ENCODE measurements at regions not wholly inside any gene's neighbourhood (a gene's known extent, or its start where the extent isn't known, plus 50 kb on each side); places are given as distances from the start of the nearest gene placed in this dataset.

DNA sequence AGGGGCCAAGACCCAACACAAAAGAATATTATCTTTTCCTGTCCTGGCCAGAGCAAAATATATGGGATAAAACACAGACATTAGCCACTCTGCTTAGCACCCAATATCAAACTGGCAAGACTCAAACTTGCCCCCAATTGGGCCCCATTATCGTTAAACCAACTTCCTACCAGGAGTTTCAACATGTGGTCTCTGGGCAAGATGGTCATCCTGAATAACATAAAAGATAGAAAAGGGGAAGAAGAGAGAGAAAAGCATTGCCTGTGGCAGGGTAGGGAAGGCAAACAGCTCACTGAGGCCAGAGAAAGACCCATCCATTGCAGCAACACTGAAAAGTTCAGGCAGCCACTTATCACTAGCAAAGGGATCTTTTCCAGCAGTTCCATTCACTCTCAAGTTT is 502.1 kb downstream of the KIF2B start:
- TF ChIP-seq, protein P1, sequence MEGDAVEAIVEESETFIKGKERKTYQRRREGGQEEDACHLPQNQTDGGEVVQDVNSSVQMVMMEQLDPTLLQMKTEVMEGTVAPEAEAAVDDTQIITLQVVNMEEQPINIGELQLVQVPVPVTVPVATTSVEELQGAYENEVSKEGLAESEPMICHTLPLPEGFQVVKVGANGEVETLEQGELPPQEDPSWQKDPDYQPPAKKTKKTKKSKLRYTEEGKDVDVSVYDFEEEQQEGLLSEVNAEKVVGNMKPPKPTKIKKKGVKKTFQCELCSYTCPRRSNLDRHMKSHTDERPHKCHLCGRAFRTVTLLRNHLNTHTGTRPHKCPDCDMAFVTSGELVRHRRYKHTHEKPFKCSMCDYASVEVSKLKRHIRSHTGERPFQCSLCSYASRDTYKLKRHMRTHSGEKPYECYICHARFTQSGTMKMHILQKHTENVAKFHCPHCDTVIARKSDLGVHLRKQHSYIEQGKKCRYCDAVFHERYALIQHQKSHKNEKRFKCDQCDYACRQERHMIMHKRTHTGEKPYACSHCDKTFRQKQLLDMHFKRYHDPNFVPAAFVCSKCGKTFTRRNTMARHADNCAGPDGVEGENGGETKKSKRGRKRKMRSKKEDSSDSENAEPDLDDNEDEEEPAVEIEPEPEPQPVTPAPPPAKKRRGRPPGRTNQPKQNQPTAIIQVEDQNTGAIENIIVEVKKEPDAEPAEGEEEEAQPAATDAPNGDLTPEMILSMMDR (conservative IDR thresholded peaks at IDR 0.05; ENCODE audit: low read length) = no peak
- no peak for TF ChIP-seq EZH2phosphoT487 (IDR thresholded peaks at IDR 0.05; ENCODE audit: borderline replicate concordance)

Data from Loucy (cell line).